Body of pancreas (tissue), 4 donors: ENCODE measurements at regions not wholly inside any gene's neighbourhood (a gene's known extent, or its start where the extent isn't known, plus 50 kb on each side); places are given as distances from the start of the nearest gene placed in this dataset.

Source experiments
- POLR2A ChIP-seq, 3 donors: fragments of 450-650 bp; IDR thresholded peaks; one replicate each; pipeline ENCODE4 v1.6.1; 2016; ENCODE audit warnings: antibody characterized with exemption in 3 of 3, mild to moderate bottlenecking in 2 of 3
- TF ChIP-seq, protein P1 (sequence below), 7 experiments: fragments of 450-650 bp in 4 of 7; fragments of 200-600 bp in 3 of 7; sonication (generic) in 3 of 7; IDR thresholded peaks; one replicate each; pipeline ENCODE4 v1.5.1; 2016 to 2019; ENCODE audit warnings: antibody characterized with exemption in 7 of 7

DNA sequence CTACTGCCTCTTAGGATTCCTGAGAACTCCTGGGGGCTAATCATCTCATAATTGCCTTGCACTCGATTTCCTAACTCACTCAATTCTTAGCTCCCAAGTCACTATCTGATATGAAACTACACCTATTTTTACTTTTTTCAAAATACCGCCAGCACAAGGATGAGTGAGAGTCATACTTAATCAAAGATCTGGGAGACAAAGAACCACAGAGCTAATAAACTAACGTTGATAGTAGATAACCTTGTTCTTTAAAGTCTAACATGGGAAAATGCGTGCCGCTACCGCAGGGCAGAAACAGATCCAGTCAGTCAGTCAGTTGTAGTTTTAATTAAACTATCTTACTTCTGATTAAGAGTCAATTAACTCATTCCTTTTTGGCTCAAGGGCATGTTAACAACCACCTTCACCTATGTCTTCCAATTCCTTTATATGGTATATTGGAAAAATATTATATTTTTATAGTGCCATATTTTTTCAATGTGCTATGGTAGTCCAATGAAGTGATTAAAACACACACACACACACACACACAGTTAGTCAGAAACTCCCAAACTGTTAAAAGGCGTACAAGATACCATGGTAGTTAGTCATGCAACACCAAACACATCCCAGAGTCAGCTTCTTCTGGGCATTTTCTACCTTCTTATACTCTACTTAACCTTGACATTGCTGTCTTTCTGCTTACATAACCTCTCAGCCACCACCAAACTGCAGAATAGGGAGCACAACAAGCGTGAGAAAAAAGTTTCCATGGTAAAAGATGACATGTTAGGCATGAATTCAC is 114.0 kb downstream of the KLHL28 start:
- TF ChIP-seq, protein P1, sequence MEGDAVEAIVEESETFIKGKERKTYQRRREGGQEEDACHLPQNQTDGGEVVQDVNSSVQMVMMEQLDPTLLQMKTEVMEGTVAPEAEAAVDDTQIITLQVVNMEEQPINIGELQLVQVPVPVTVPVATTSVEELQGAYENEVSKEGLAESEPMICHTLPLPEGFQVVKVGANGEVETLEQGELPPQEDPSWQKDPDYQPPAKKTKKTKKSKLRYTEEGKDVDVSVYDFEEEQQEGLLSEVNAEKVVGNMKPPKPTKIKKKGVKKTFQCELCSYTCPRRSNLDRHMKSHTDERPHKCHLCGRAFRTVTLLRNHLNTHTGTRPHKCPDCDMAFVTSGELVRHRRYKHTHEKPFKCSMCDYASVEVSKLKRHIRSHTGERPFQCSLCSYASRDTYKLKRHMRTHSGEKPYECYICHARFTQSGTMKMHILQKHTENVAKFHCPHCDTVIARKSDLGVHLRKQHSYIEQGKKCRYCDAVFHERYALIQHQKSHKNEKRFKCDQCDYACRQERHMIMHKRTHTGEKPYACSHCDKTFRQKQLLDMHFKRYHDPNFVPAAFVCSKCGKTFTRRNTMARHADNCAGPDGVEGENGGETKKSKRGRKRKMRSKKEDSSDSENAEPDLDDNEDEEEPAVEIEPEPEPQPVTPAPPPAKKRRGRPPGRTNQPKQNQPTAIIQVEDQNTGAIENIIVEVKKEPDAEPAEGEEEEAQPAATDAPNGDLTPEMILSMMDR (IDR thresholded peaks at IDR 0.05): no peak
- no peak for TF ChIP-seq POLR2A (IDR thresholded peaks at IDR 0.05)
